ENCODE measurements at regions not wholly inside any gene's neighbourhood (a gene's known extent, or its start where the extent isn't known, plus 50 kb on each side); places are given as distances from the start of the nearest gene placed in this dataset.

DNA sequence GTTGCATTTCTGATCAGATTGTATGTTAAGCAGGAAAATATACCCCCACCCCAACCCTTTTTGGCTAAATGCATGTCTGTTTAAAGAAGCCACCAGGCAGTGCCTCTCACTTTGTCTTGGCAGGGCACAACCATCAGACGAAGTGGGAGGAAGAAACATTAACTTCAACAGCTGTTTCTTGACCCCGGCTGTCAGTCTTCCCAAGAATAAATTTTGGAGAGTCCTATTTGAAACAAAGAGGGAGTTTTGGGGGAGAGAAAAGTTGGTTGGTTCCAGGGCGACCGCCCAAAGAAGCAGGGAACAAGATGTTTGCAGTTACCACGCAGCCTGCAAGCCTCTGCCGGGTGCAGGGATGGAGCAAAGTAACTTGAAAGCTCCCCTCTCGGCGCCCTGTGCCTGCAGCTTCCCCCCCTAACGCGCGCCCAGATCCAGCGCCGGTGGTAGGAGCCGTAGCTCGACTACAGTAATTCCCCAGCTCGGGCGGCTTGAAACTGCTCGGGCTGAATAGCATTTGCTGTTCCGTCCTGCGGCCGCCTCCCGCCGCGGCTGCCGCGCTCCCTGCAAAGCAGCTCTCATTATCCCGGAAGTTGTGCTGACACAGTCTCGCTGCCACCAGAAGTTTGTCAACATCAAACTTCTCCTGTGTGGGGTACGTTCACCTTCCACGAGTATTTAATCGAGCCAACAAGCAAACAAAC lies 100.7 kb upstream of the SSBP2 start (continued):
- TF ChIP-seq ARID4B (CRISPR knock-in tag; IDR thresholded peaks at IDR 0.05; ENCODE audit: borderline replicate concordance) (peak; percentile 75; the same call in 1 of the 2 replicates), ZNF263 (CRISPR knock-in tag; IDR thresholded peaks at IDR 0.05; ENCODE audit: low read depth) (no peak), ETV6 (CRISPR knock-in tag; IDR thresholded peaks at IDR 0.05) (peak; percentile 91), JUN (CRISPR knock-in tag; IDR thresholded peaks at IDR 0.05) (no peak), NFE2L1 (CRISPR knock-in tag; IDR thresholded peaks at IDR 0.05) (peak; percentile 67; the same call in 1 of the 2 replicates), E2F5 (CRISPR knock-in tag; IDR thresholded peaks at IDR 0.05) (peak; percentile 57), HMGA2 (CRISPR knock-in tag; IDR thresholded peaks at IDR 0.05) (0 out of 2 replicates have a peak, but pooled peaks have one; percentile 3), MXD4 (CRISPR knock-in tag; IDR thresholded peaks at IDR 0.05; ENCODE audit: borderline replicate concordance) (no peak), IRF2 (CRISPR knock-in tag; IDR thresholded peaks at IDR 0.05; ENCODE audit: borderline replicate concordance, low read depth) (no peak), USF2 (CRISPR knock-in tag; IDR thresholded peaks at IDR 0.05) (no peak), ZMAT4 (CRISPR knock-in tag; IDR thresholded peaks at IDR 0.05) (no peak), ZNF396 (CRISPR knock-in tag; IDR thresholded peaks at IDR 0.05; ENCODE audit: borderline replicate concordance) (no peak), ZNF416 (CRISPR knock-in tag; IDR thresholded peaks at IDR 0.05) (0 out of 2 replicates have a peak, but pooled peaks have one; percentile 32), CREB1 (CRISPR knock-in tag; IDR thresholded peaks at IDR 0.05) (no peak), FOXP1 (CRISPR knock-in tag; IDR thresholded peaks at IDR 0.05; ENCODE audit: borderline replicate concordance) (peak; percentile 97), HMGXB4 (CRISPR knock-in tag; IDR thresholded peaks at IDR 0.05) (no peak)
- TF ChIP-seq, protein P1, sequence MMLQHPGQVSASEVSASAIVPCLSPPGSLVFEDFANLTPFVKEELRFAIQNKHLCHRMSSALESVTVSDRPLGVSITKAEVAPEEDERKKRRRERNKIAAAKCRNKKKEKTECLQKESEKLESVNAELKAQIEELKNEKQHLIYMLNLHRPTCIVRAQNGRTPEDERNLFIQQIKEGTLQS (CRISPR knock-in tag; conservative IDR thresholded peaks at IDR 0.05), result no peak

Measured in WTC11 (cell line).